ENCODE measurements at regions not wholly inside any gene's neighbourhood (a gene's known extent, or its start where the extent isn't known, plus 50 kb on each side); places are given as distances from the start of the nearest gene placed in this dataset.

DNA sequence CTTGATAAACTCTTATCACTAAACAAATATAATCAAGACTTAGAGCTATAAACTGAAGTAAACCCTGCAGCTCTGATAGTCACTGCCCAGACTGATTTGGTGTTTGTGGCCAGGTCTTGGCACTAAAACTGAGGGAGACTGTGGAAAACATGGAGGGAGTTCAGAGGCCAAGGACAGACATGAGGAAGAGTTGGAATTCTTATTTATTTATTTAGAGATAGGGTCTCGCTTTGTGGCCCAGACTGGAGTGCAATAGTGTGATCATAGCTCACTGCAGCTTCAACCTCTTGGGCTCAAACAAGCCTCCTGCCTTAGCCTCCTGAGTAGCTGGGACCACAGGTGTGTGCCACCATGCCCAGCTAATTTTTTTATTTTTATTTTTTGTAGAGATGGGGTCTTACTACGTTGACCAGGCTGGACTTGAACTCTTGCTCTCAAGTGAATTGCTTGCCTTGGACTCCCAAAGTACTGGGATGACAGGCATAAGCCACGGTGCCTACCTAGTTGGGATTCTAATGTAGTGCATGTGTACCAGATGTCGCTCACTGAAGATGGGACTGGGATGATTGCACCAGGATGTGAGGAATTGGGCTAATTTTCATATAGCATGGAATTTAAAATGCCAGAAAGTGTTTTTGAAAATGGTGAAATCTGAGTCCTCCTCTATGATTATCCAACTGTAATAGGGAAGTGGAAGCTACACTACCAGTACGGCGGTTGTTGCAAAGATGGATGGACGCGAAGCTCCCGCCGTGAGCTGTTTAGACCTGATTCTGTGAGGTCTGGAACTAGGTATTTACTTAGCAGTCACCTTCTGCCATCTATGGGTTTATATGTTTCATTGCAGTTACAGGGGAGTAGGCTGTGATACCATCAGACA, 52.7 kb upstream of the CTLA4 start:
- DNase-seq, result peak; percentile 9

DNA sequence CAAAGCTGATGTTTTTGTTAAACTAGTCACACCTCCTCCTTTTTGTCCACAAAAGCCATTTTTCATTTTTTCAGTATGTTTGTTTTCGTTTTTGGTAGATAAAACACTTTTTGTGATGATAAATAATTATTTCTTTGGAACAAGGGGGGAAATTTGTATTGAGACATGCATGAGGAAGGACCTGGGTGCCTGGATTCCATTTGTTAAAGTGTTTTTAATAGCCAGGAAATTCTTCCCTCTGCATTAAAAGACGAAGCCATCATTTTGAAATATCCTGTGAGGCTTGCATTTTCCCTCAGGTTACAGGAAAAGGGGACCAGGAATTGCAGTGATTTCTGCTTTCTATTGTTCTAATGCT, 52.1 kb upstream of the CTLA4 start:
- DNase-seq, result no peak

DNA sequence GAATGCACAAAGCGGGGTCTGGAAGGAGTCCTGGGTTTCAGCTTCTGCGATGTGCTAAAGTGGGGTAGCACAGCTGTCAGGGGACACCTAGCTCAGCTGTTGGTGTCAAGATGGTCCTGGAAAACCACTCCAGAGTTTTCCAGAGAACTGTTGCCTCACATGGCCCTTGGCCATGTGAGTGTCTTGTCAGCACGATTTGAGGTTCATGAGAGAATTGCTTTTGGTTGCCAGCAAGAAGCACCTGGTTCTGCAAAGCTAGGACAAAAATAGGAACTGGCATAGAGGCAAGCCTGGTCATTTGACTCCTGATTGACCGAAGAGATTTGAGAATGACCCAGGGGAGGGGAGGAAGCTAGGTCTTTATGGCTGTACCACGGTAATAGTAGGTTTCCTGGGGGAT, 50.4 kb upstream of the CTLA4 start:
- no peak for DNase-seq

All from activated effector memory CD4-positive, alpha-beta T cell treated with Interleukin-2 at 50 U/mL for 16 hours (primary cell).